ENCODE measurements at regions not wholly inside any gene's neighbourhood (a gene's known extent, or its start where the extent isn't known, plus 50 kb on each side); places are given as distances from the start of the nearest gene placed in this dataset.

DNA sequence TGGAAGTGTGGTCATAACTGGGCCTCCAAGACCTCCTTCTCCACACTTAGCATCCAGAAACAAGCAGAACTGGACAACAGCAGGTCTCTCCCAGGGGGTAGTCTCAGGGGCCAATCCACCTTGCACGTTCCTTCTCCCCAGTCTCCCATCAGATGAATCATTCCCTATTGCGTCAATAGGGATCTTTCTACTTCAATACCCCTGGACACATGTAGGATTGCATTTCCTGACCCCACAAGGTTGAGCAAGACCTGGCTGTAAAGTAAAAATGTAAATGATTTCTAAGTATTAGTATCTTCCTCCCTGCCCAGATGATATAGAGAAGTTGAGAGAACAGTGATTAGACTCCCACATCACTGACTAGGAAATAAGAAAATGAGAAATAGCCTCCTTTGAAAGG is 224.5 kb upstream of the CSF3R start:
- no peak overlapping the region for H3K4me2 ChIP-seq (ENCODE audit: insufficient read depth in 1 of 2, low read depth in 2 of 2, low read length in 2 of 2)
- FAIRE-seq (no peak), DNase-seq (ENCODE audit: low read depth in 1 of 2, low spot score in 2 of 2) (no peak)
- H4K91ac ChIP-seq (replicated peaks; ENCODE audit: insufficient read length, low read length) = no peak overlapping the region
- no peaks in the 10 kb centered on the region for H3K36me3 ChIP-seq (ENCODE audit: control insufficient read depth in 2 of 4, insufficient read depth in 4 of 4, low read length in 3 of 4)
- H3K27me3 ChIP-seq (replicated peaks in 1 of 4; ENCODE audit: control insufficient read depth in 3 of 4, extremely low read depth in 1 of 4, insufficient read depth in 3 of 4, low read length in 3 of 4) = no peaks in the 10 kb centered on the region; a peak in 3 of 7 replicates
- no peak overlapping the region for H2BK20ac ChIP-seq (ENCODE audit: low read length)
- no peak overlapping the region for H2BK120ac ChIP-seq (replicated peaks; ENCODE audit: low read depth, low read length)
- POLR2A ChIA-PET (ENCODE audit: partially characterized antibody) = no interaction called here
- H3K79me1 ChIP-seq (ENCODE audit: low read depth, low read length) = no peaks in the 10 kb centered on the region
- no peak overlapping the region for H4K5ac ChIP-seq (ENCODE audit: insufficient read length, low read depth, low read length)
- H3K23me2 ChIP-seq (ENCODE audit: low read depth, low read length) = 0 out of 2 replicates have a peak, but pooled peaks cover 3% of the 10 kb centered on the region
- no peak overlapping the region for H3K27ac ChIP-seq (ENCODE audit: low read depth, low read length)
- no peak overlapping the region for H2BK15ac ChIP-seq (ENCODE audit: low read length)
- no peak overlapping the region for H2BK5ac ChIP-seq (ENCODE audit: low read depth, low read length)
- H3K23ac ChIP-seq (ENCODE audit: insufficient read length) = no peak overlapping the region
- no peak overlapping the region for H3K4ac ChIP-seq (replicated peaks; ENCODE audit: insufficient read length, low read depth, low read length)
- H3K18ac ChIP-seq (ENCODE audit: extremely low read depth, low read length) = no peak overlapping the region
- H3K14ac ChIP-seq (ENCODE audit: insufficient read length) = no peak overlapping the region
- 79% methylated on average over 2 of the region's 2 CpGs; no CpG with 5 or more reads in 1 of the 2 experiments for WGBS, 2 experiments (ENCODE audit: extremely low coverage in 1 of 2, insufficient coverage in 1 of 2, insufficient read length in 1 of 2, insufficient replicate concordance in 2 of 2, low coverage in 1 of 2, low lambda C conversion rate in 2 of 2, missing lambda C conversion rate in 1 of 2)
- no peaks in the 10 kb centered on the region for H3K79me2 ChIP-seq (ENCODE audit: control insufficient read depth in 1 of 2, insufficient read depth in 2 of 2, low read length in 2 of 2)
- no peak overlapping the region for H2AK5ac ChIP-seq (ENCODE audit: low read depth, low read length)
- no peak overlapping the region for H3K56ac ChIP-seq (replicated peaks; ENCODE audit: insufficient read length, low read depth, low read length)
- H2AFZ ChIP-seq (ENCODE audit: low read length) = no peak overlapping the region
- H4K20me1 ChIP-seq (replicated peaks in 1 of 2; ENCODE audit: control insufficient read depth in 1 of 2, insufficient read depth in 2 of 2, low read length in 2 of 2) = no peaks in the 10 kb centered on the region
- no peak overlapping the region for H3K9ac ChIP-seq (replicated peaks in 1 of 4; ENCODE audit: extremely low read depth in 1 of 4, low read depth in 3 of 4, low read length in 3 of 4)
- H2BK12ac ChIP-seq (ENCODE audit: low read depth, low read length) = no peak overlapping the region
- CTCF ChIA-PET (ENCODE audit: partially characterized antibody) = interaction anchor here (1.4 kb wide), 1 partner anchor 157 kb away, joined by 4 read pairs; no protein-coding TSS in a partner anchor
- H4K8ac ChIP-seq (ENCODE audit: extremely low read depth, insufficient read depth, low read length) = no peak overlapping the region
- no peaks in the 10 kb centered on the region for H3K9me3 ChIP-seq (ENCODE audit: insufficient read depth in 2 of 2, low read depth in 1 of 2, low read length in 1 of 2)
- H3K4me1 ChIP-seq (replicated peaks in 1 of 4; ENCODE audit: control insufficient read depth in 3 of 4, insufficient read depth in 4 of 4, low read length in 3 of 4) = peaks cover 2 to 6% (median 2%) of the 10 kb centered on the region in 4 experiments; a peak in 6 of 7 replicates
- no peak overlapping the region for H3K4me3 ChIP-seq (ENCODE audit: extremely low read depth in 1 of 4, insufficient read depth in 2 of 4, low read depth in 3 of 4, low read length in 4 of 4)
- TF ChIP-seq RBBP5 (IDR thresholded peaks at IDR 0.05; ENCODE audit: borderline replicate concordance, low read depth, low read length) (no peak), CEBPB (IDR thresholded peaks at IDR 0.05; ENCODE audit: low read depth, low read length) (no peak), SUZ12 (IDR thresholded peaks at IDR 0.05; ENCODE audit: low read length) (no peak), SRF (IDR thresholded peaks at IDR 0.05; ENCODE audit: low read depth, low read length) (no peak), KDM1A (IDR thresholded peaks at IDR 0.05; ENCODE audit: borderline replicate concordance, low read length) (no peak), KDM5A (IDR thresholded peaks at IDR 0.05; ENCODE audit: low read length) (no peak), SP4 (IDR thresholded peaks at IDR 0.05; ENCODE audit: low read length) (no peak), CBX5 (IDR thresholded peaks at IDR 0.05; ENCODE audit: low read depth, low read length) (no peak), RXRA (IDR thresholded peaks at IDR 0.05; ENCODE audit: insufficient read depth, low read depth, low read length) (no peak), POU5F1 (IDR thresholded peaks at IDR 0.05; ENCODE audit: low read depth, low read length) (no peak), POLR2A (IDR thresholded peaks at IDR 0.05; ENCODE audit: control extremely low read depth in 1 of 2, low read depth in 2 of 2, low read length in 2 of 2) (no peak), NRF1 (IDR thresholded peaks at IDR 0.05; ENCODE audit: low read depth, low read length) (no peak), PHF8 (conservative IDR thresholded peaks at IDR 0.05; ENCODE audit: low read depth, low read length) (no peak), GTF2F1 (IDR thresholded peaks at IDR 0.05; ENCODE audit: borderline replicate concordance, low read depth, low read length) (no peak), MAFK (IDR thresholded peaks at IDR 0.05; ENCODE audit: low read depth, low read length) (no peak), SP1 (IDR thresholded peaks at IDR 0.05; ENCODE audit: low read depth, low read length) (no peak)

Measured in H1 (cell line).